ENCODE measurements at regions not wholly inside any gene's neighbourhood (a gene's known extent, or its start where the extent isn't known, plus 50 kb on each side); places are given as distances from the start of the nearest gene placed in this dataset.

GRCh38 chr3:75260-75659, 121.3 kb upstream of the CHL1 start:
- H3K4me1 Mint-ChIP-seq (ENCODE audit: unreplicated experiment): no peaks in the 10 kb centered on the region
- no peak overlapping the region for H3K4me3 Mint-ChIP-seq (ENCODE audit: unreplicated experiment)
- peaks cover 1% of the 10 kb centered on the region for H3K27me3 Mint-ChIP-seq (ENCODE audit: unreplicated experiment)
- H3K9me3 Mint-ChIP-seq (ENCODE audit: unreplicated experiment): peaks cover 30% of the 10 kb centered on the region
- no peaks in the 10 kb centered on the region for H3K36me3 Mint-ChIP-seq (ENCODE audit: low read depth, unreplicated experiment)
- TF ChIP-seq CTCF (IDR thresholded peaks at IDR 0.05; ENCODE audit: unreplicated experiment): no peak
- no peak overlapping the region for H3K27ac Mint-ChIP-seq (ENCODE audit: unreplicated experiment)
- DNase-seq (ENCODE audit: low spot score): no peak

GRCh38 chr3:79542-79941, 117.0 kb upstream of the CHL1 start:
- H3K9me3 Mint-ChIP-seq (ENCODE audit: unreplicated experiment): peaks cover 20% of the 10 kb centered on the region
- no peak for TF ChIP-seq CTCF (IDR thresholded peaks at IDR 0.05; ENCODE audit: unreplicated experiment)
- H3K4me3 Mint-ChIP-seq (ENCODE audit: unreplicated experiment): no peak overlapping the region
- H3K36me3 Mint-ChIP-seq (ENCODE audit: low read depth, unreplicated experiment): no peaks in the 10 kb centered on the region
- H3K27me3 Mint-ChIP-seq (ENCODE audit: unreplicated experiment): no peaks in the 10 kb centered on the region
- no peak for DNase-seq (ENCODE audit: low spot score)
- H3K4me1 Mint-ChIP-seq (ENCODE audit: unreplicated experiment): no peaks in the 10 kb centered on the region
- no peak overlapping the region for H3K27ac Mint-ChIP-seq (ENCODE audit: unreplicated experiment)

- Mint-ChIP-seq H3K9me3 (ENCODE audit: unreplicated experiment) (peaks cover 23% of the 10 kb centered on the region), H3K27me3 (ENCODE audit: unreplicated experiment) (no peaks in the 10 kb centered on the region), H3K27ac (ENCODE audit: unreplicated experiment) (no peak overlapping the region), H3K4me3 (ENCODE audit: unreplicated experiment) (no peak overlapping the region), H3K36me3 (ENCODE audit: low read depth, unreplicated experiment) (peaks cover 4% of the 10 kb centered on the region), H3K4me1 (ENCODE audit: unreplicated experiment) (no peaks in the 10 kb centered on the region)
- no peak for TF ChIP-seq CTCF (IDR thresholded peaks at IDR 0.05; ENCODE audit: unreplicated experiment)
- DNase-seq (ENCODE audit: low spot score): no peak
Measured at GRCh38 chr3:82508-82907, 114.1 kb upstream of the CHL1 start.

- H3K9me3 Mint-ChIP-seq (ENCODE audit: unreplicated experiment): peaks cover 23% of the 10 kb centered on the region
- no peak for DNase-seq (ENCODE audit: low spot score)
- H3K4me1 Mint-ChIP-seq (ENCODE audit: unreplicated experiment): no peaks in the 10 kb centered on the region
- H3K27me3 Mint-ChIP-seq (ENCODE audit: unreplicated experiment): no peaks in the 10 kb centered on the region
- TF ChIP-seq CTCF (IDR thresholded peaks at IDR 0.05; ENCODE audit: unreplicated experiment): no peak
- H3K36me3 Mint-ChIP-seq (ENCODE audit: low read depth, unreplicated experiment): peaks cover 4% of the 10 kb centered on the region
- H3K27ac Mint-ChIP-seq (ENCODE audit: unreplicated experiment): no peak overlapping the region
- no peak overlapping the region for H3K4me3 Mint-ChIP-seq (ENCODE audit: unreplicated experiment)
Measured at GRCh38 chr3:83096-83495, 113.5 kb upstream of the CHL1 start.

- no peaks in the 10 kb centered on the region for H3K27me3 Mint-ChIP-seq (ENCODE audit: unreplicated experiment)
- DNase-seq (ENCODE audit: low spot score): no peak
- peaks cover 4% of the 10 kb centered on the region for H3K36me3 Mint-ChIP-seq (ENCODE audit: low read depth, unreplicated experiment)
Measured at GRCh38 chr3:85180-85579, 111.4 kb upstream of the CHL1 start.

More at GRCh38 chr3:85180-85579, 111.4 kb upstream of the CHL1 start:
- no peak for TF ChIP-seq CTCF (IDR thresholded peaks at IDR 0.05; ENCODE audit: unreplicated experiment)
- no peak overlapping the region for H3K27ac Mint-ChIP-seq (ENCODE audit: unreplicated experiment)
- H3K9me3 Mint-ChIP-seq (ENCODE audit: unreplicated experiment): peaks cover 35% of the 10 kb centered on the region
- H3K4me1 Mint-ChIP-seq (ENCODE audit: unreplicated experiment): no peaks in the 10 kb centered on the region
- no peak overlapping the region for H3K4me3 Mint-ChIP-seq (ENCODE audit: unreplicated experiment)

All from endothelial cell (in vitro differentiated cells).